Mammary epithelial cell (primary cell): ENCODE measurements at regions not wholly inside any gene's neighbourhood (a gene's known extent, or its start where the extent isn't known, plus 50 kb on each side); places are given as distances from the start of the nearest gene placed in this dataset.

Experiments
- EZH2 ChIP-seq: IDR thresholded peaks from 2 replicates; pipeline ENCODE4 v1.6.1; 2012; ENCODE audit warnings: low read length, inconsistent platforms, borderline replicate concordance
- TF ChIP-seq, protein P1 (sequence below), 2 donors: IDR thresholded peaks in 1 of 2; conservative IDR thresholded peaks in 1 of 2; 2 replicates each; pipeline ENCODE4 v1.5.1; 2011 to 2012; ENCODE audit warnings: inconsistent platforms in 2 of 2, low read length in 2 of 2, mild to moderate bottlenecking in 2 of 2, control low read depth in 1 of 2, low read depth in 1 of 2; ENCODE audit not compliant: insufficient read depth in 1 of 2; ENCODE audit errors: extremely low read depth in 1 of 2

GRCh38 chr6:51005779-51006178, 187.1 kb downstream of the TFAP2B start:
- TF ChIP-seq, protein P1, sequence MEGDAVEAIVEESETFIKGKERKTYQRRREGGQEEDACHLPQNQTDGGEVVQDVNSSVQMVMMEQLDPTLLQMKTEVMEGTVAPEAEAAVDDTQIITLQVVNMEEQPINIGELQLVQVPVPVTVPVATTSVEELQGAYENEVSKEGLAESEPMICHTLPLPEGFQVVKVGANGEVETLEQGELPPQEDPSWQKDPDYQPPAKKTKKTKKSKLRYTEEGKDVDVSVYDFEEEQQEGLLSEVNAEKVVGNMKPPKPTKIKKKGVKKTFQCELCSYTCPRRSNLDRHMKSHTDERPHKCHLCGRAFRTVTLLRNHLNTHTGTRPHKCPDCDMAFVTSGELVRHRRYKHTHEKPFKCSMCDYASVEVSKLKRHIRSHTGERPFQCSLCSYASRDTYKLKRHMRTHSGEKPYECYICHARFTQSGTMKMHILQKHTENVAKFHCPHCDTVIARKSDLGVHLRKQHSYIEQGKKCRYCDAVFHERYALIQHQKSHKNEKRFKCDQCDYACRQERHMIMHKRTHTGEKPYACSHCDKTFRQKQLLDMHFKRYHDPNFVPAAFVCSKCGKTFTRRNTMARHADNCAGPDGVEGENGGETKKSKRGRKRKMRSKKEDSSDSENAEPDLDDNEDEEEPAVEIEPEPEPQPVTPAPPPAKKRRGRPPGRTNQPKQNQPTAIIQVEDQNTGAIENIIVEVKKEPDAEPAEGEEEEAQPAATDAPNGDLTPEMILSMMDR (conservative IDR thresholded peaks at IDR 0.05 in 1 of 2, IDR thresholded peaks at IDR 0.05 in 1 of 2; ENCODE audit: extremely low read depth in 1 of 2, insufficient read depth in 1 of 2, low read depth in 1 of 2, low read length in 2 of 2) = no peak
- no peak for TF ChIP-seq EZH2
